Calu3 (cell line): ENCODE measurements at regions not wholly inside any gene's neighbourhood (a gene's known extent, or its start where the extent isn't known, plus 50 kb on each side); places are given as distances from the start of the nearest gene placed in this dataset.

Experiments used
- BruUV-seq: library from RNA; stranded (reverse); fragments of 400-500 nt; replicated peaks from 2 replicates; lab custom pipeline; 2021; lab: Mats Ljungman, UMichigan
- CTCF ChIA-PET: fragments of 300-600 bp; sonication (Branson Sonifier 250); formaldehyde crosslinking; loops from one replicate; lab custom pipeline; 2022; ENCODE audit warnings: antibody characterized with exemption; lab: Charles Lee
- DNase-seq: peaks from one replicate; pipeline ENCODE4 v3.0.0; 2022
- H3K27ac Mint-ChIP-seq: one replicate; pipeline ENCODE4 v1.8.0; 2022; ENCODE audit warnings: mixed read lengths; ENCODE audit not compliant: unreplicated experiment
- H3K27me3 Mint-ChIP-seq: one replicate; pipeline ENCODE4 v1.8.0; 2022; ENCODE audit warnings: mixed read lengths; ENCODE audit not compliant: unreplicated experiment
- H3K36me3 Mint-ChIP-seq: one replicate; pipeline ENCODE4 v1.8.0; 2022; ENCODE audit warnings: mild to moderate bottlenecking, moderate library complexity, mixed read lengths; ENCODE audit not compliant: insufficient read depth, unreplicated experiment
- H3K4me1 Mint-ChIP-seq: one replicate; pipeline ENCODE4 v1.8.0; 2022; ENCODE audit warnings: mild to moderate bottlenecking, low read depth, mixed read lengths; ENCODE audit not compliant: unreplicated experiment
- H3K4me3 Mint-ChIP-seq: one replicate; pipeline ENCODE4 v1.8.0; 2022; ENCODE audit warnings: mild to moderate bottlenecking, low read depth, moderate library complexity, mixed read lengths; ENCODE audit not compliant: unreplicated experiment
- H3K9me3 Mint-ChIP-seq: one replicate; pipeline ENCODE4 v1.8.0; 2022; ENCODE audit warnings: low read depth, mixed read lengths; ENCODE audit not compliant: unreplicated experiment
- CTCF ChIP-seq: fragments of 200-600 bp; IDR thresholded peaks from one replicate; pipeline ENCODE4 v1.8.0; 2022; ENCODE audit warnings: antibody characterized with exemption; ENCODE audit not compliant: unreplicated experiment
- intact Hi-C: fragments of 100-400 bp; cut with micrococcal nuclease; formaldehyde crosslinking; loops from one replicate; pipeline ENCODE4 v1.10.0; 2022; ENCODE audit not compliant: unreplicated experiment

GRCh38 chr15:25058080-25058785 is 103.4 kb downstream of the SNRPN start:
- no peak overlapping the region for H3K4me3 Mint-ChIP-seq
- intact Hi-C loops, result no loop called here
- no peak for DNase-seq
- BruUV-seq, result no TSS peak
- H3K4me1 Mint-ChIP-seq, result no peaks in the 10 kb centered on the region
- no peaks in the 10 kb centered on the region for H3K27me3 Mint-ChIP-seq
- no peak overlapping the region for H3K27ac Mint-ChIP-seq
- CTCF ChIA-PET, result no interaction called here
- no peaks in the 10 kb centered on the region for H3K36me3 Mint-ChIP-seq
- peaks cover 6% of the 10 kb centered on the region for H3K9me3 Mint-ChIP-seq
- TF ChIP-seq CTCF, result no peak

- H3K4me1 Mint-ChIP-seq, result no peaks in the 10 kb centered on the region
- no peak overlapping the region for H3K27ac Mint-ChIP-seq
- no peaks in the 10 kb centered on the region for H3K36me3 Mint-ChIP-seq
- no TSS peak for BruUV-seq
- DNase-seq, result no peak
- intact Hi-C loops, result no loop called here
- no peak for TF ChIP-seq CTCF
- H3K27me3 Mint-ChIP-seq, result no peaks in the 10 kb centered on the region
- no peak overlapping the region for H3K4me3 Mint-ChIP-seq
- peaks cover 6% of the 10 kb centered on the region for H3K9me3 Mint-ChIP-seq
- CTCF ChIA-PET, result no interaction called here
Observed at GRCh38 chr15:25059698-25060471, 105.1 kb downstream of the SNRPN start.

- no peak for DNase-seq
- BruUV-seq, result no TSS peak
- Mint-ChIP-seq H3K36me3 (no peaks in the 10 kb centered on the region), H3K4me3 (no peak overlapping the region), H3K27me3 (no peaks in the 10 kb centered on the region), H3K9me3 (peaks cover 6% of the 10 kb centered on the region), H3K27ac (no peak overlapping the region), H3K4me1 (no peaks in the 10 kb centered on the region)
- intact Hi-C loops, result no loop called here
- TF ChIP-seq CTCF, result no peak
- CTCF ChIA-PET, result no interaction called here
Observed at GRCh38 chr15:25060472-25060803, 105.7 kb downstream of the SNRPN start.

DNA sequence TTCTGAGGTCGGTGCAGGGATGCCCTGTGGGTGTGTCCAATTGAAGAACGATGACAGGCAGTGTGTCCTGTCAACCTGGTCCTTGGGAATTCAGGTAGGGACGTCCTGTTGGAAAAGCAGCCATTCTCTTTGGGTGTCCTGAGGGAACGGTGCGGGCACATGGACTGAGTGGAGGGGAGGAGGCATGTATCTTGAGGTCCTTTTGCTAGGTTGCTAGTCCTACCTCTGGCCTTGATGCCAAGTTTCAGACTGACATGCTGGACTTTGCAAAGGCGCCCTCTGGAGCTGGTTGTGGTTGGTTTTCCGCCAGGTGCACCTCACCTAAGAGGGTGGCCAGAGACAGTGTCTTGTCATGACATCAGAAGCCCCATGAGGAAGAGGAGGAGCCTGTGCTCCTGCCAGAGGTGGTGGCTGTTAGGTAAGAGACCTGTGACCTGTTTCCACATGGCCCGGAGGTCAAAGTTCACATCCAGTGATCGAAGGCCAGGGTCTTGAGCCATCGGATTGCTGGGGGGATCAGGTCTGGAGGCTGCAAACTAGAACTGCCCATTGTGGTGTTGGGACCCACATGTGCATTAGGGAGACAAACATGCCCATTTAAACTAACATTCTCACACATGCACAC is 106.3 kb downstream of the SNRPN start:
- DNase-seq, result no peak
- Mint-ChIP-seq H3K27me3 (no peaks in the 10 kb centered on the region), H3K27ac (no peak overlapping the region), H3K4me3 (no peak overlapping the region), H3K4me1 (no peaks in the 10 kb centered on the region), H3K9me3 (peaks cover 6% of the 10 kb centered on the region), H3K36me3 (no peaks in the 10 kb centered on the region)
- no TSS peak for BruUV-seq
- TF ChIP-seq CTCF, result no peak
- intact Hi-C loops, result no loop called here
- CTCF ChIA-PET, result no interaction called here
